H1 (cell line): ENCODE measurements at regions not wholly inside any gene's neighbourhood (a gene's known extent, or its start where the extent isn't known, plus 50 kb on each side); places are given as distances from the start of the nearest gene placed in this dataset.

Experiments used
- CTCF ChIA-PET: fragments of 300-600 bp; sonication (Branson Sonifier 250); formaldehyde crosslinking; loops from one replicate; lab custom pipeline; 2021; ENCODE audit not compliant: partially characterized antibody; lab: Charles Lee
- POLR2A ChIA-PET: fragments of 300-600 bp; sonication (Branson Sonifier 250); formaldehyde crosslinking; loops from one replicate; lab custom pipeline; 2021; ENCODE audit warnings: inconsistent platforms; ENCODE audit not compliant: partially characterized antibody; lab: Charles Lee
- DNase-seq, 2 experiments: peaks; one replicate each; pipeline versions ENCODE4 v3.0.0 to v3.0.0-alpha.2; 2010 to 2022; ENCODE audit warnings: low spot score in 2 of 2, low read depth in 1 of 2, mixed read lengths in 1 of 2
- FAIRE-seq: peaks from 2 replicates; lab custom pipeline; 2011; peaks lifted over from hg19 to GRCh38; lab: Jason Lieb, UNC
- H2AFZ ChIP-seq: 2 replicates; pipeline ENCODE4 v1.8.1; 2012; ENCODE audit warnings: low read length, inconsistent platforms
- H2AK5ac ChIP-seq: 2 replicates; pipeline ENCODE4 v1.6.1; 2013; ENCODE audit warnings: low read depth, low read length
- H2BK120ac ChIP-seq: replicated peaks from 2 replicates; pipeline ENCODE3; 2013; ENCODE audit warnings: low read depth, low read length, inconsistent platforms
- H2BK12ac ChIP-seq: 2 replicates; pipeline ENCODE4 v1.6.1; 2013; ENCODE audit warnings: low read depth, low read length
- H2BK15ac ChIP-seq: 2 replicates; pipeline ENCODE4 v1.6.1; 2013; ENCODE audit warnings: low read length
- H2BK20ac ChIP-seq: 2 replicates; pipeline ENCODE4 v1.6.1; 2013; ENCODE audit warnings: low read length
- H2BK5ac ChIP-seq: 2 replicates; pipeline ENCODE4 v1.6.1; 2013; ENCODE audit warnings: low read depth, low read length
- H3K14ac ChIP-seq: 2 replicates; pipeline ENCODE4 v1.6.1; 2013; ENCODE audit warnings: inconsistent platforms; ENCODE audit not compliant: insufficient read length
- H3K18ac ChIP-seq: 2 replicates; pipeline ENCODE4 v1.6.1; 2013; ENCODE audit warnings: low read length; ENCODE audit errors: extremely low read depth
- H3K23ac ChIP-seq: 2 replicates; pipeline ENCODE4 v1.6.1; 2013; ENCODE audit warnings: inconsistent platforms; ENCODE audit not compliant: insufficient read length
- H3K23me2 ChIP-seq: 2 replicates; pipeline ENCODE4 v1.6.1; 2013; ENCODE audit warnings: low read depth, low read length
- H3K27ac ChIP-seq: 2 replicates; pipeline ENCODE4 v1.6.1; 2011; ENCODE audit warnings: low read depth, low read length, inconsistent platforms
- H3K27me3 ChIP-seq, 4 experiments: replicated peaks in 1 of 4; 1 replicate in 1 of 4; 2 replicates in 3 of 4; pipeline versions ENCODE4 v1.6.1 to v1.8.1; 2011 to 2013; ENCODE audit warnings: low read length in 3 of 4, mild to moderate bottlenecking in 3 of 4, inconsistent platforms in 2 of 4, mixed read lengths in 2 of 4, moderate library complexity in 1 of 4; ENCODE audit not compliant: control insufficient read depth in 3 of 4, insufficient read depth in 3 of 4; ENCODE audit errors: extremely low read depth in 1 of 4
- H3K36me3 ChIP-seq, 4 experiments: 2 replicates each; pipeline versions ENCODE4 v1.6.1 to v1.8.1; 2011 to 2013; ENCODE audit warnings: mild to moderate bottlenecking in 4 of 4, low read length in 3 of 4, moderate library complexity in 2 of 4, control low read depth in 1 of 4, inconsistent platforms in 1 of 4; ENCODE audit not compliant: insufficient read depth in 4 of 4, control insufficient read depth in 2 of 4
- H3K4ac ChIP-seq: replicated peaks from 2 replicates; pipeline ENCODE3; 2013; ENCODE audit warnings: low read length, low read depth, mixed read lengths, inconsistent platforms; ENCODE audit not compliant: insufficient read length
- H3K4me1 ChIP-seq, 4 experiments: replicated peaks in 1 of 4; 1 replicate in 1 of 4; 2 replicates in 3 of 4; pipeline versions ENCODE4 v1.6.1 to v1.8.1; 2011 to 2013; ENCODE audit warnings: low read length in 3 of 4, inconsistent platforms in 2 of 4, mixed read lengths in 1 of 4; ENCODE audit not compliant: insufficient read depth in 4 of 4, control insufficient read depth in 3 of 4
- H3K4me2 ChIP-seq, 2 experiments: 2 replicates each; pipeline versions ENCODE4 v1.6.1 to v1.8.1; 2011 to 2013; ENCODE audit warnings: low read depth in 2 of 2, low read length in 2 of 2, control low read depth in 1 of 2, inconsistent platforms in 1 of 2, mild to moderate bottlenecking in 1 of 2; ENCODE audit not compliant: insufficient read depth in 1 of 2
- H3K4me3 ChIP-seq, 4 experiments: fragments of 200-600, 300-600 bp in 1 of 4; sonication (generic), shearing (Covaris generic), sonication (Bioruptor Twin) in 1 of 4; 2 replicates each; pipeline versions ENCODE4 v1.5.1 to v1.8.1; 2011 to 2016; ENCODE audit warnings: low read length in 4 of 4, low read depth in 3 of 4, control low read depth in 2 of 4, inconsistent platforms in 2 of 4, mild to moderate bottlenecking in 2 of 4, mixed read lengths in 1 of 4, moderate library complexity in 1 of 4; ENCODE audit not compliant: insufficient read depth in 2 of 4; ENCODE audit errors: extremely low read depth in 1 of 4
- H3K56ac ChIP-seq: replicated peaks from 2 replicates; pipeline ENCODE3; 2013; ENCODE audit warnings: low read depth, mild to moderate bottlenecking, mixed read lengths, low read length, inconsistent platforms; ENCODE audit not compliant: insufficient read length
- H3K79me1 ChIP-seq: 2 replicates; pipeline ENCODE4 v1.6.1; 2013; ENCODE audit warnings: low read depth, low read length, control low read depth
- H3K79me2 ChIP-seq, 2 experiments: 2 replicates each; pipeline versions ENCODE4 v1.6.1 to v1.8.1; 2012 to 2013; ENCODE audit warnings: low read length in 2 of 2, mild to moderate bottlenecking in 2 of 2, inconsistent platforms in 1 of 2; ENCODE audit not compliant: insufficient read depth in 2 of 2, control insufficient read depth in 1 of 2
- H3K9ac ChIP-seq, 4 experiments: replicated peaks in 1 of 4; 1 replicate in 1 of 4; 2 replicates in 3 of 4; pipeline versions ENCODE4 v1.6.1 to v1.8.1; 2011 to 2013; ENCODE audit warnings: low read depth in 3 of 4, low read length in 3 of 4, control low read depth in 2 of 4, mild to moderate bottlenecking in 2 of 4, moderate library complexity in 2 of 4, inconsistent platforms in 1 of 4; ENCODE audit errors: extremely low read depth in 1 of 4
- H3K9me3 ChIP-seq, 2 experiments: 2 replicates each; pipeline versions ENCODE4 v1.6.1 to v1.8.1; 2012 to 2013; ENCODE audit warnings: mild to moderate bottlenecking in 2 of 2, moderate library complexity in 2 of 2, control low read depth in 1 of 2, inconsistent platforms in 1 of 2, low read depth in 1 of 2, low read length in 1 of 2, mixed read lengths in 1 of 2; ENCODE audit not compliant: insufficient read depth in 2 of 2
- H4K20me1 ChIP-seq, 2 experiments: replicated peaks in 1 of 2; 2 replicates each; pipeline versions ENCODE3 to v1.8.1; 2011 to 2013; ENCODE audit warnings: inconsistent platforms in 2 of 2, low read length in 2 of 2, mild to moderate bottlenecking in 1 of 2; ENCODE audit not compliant: insufficient read depth in 2 of 2, control insufficient read depth in 1 of 2
- H4K5ac ChIP-seq: 2 replicates; pipeline ENCODE4 v1.6.1; 2013; ENCODE audit warnings: low read length, low read depth, mixed read lengths, inconsistent platforms; ENCODE audit not compliant: insufficient read length
- H4K8ac ChIP-seq: 2 replicates; pipeline ENCODE4 v1.8.0; 2013; ENCODE audit warnings: mild to moderate bottlenecking, moderate library complexity, low read length, inconsistent platforms; ENCODE audit not compliant: insufficient read depth; ENCODE audit errors: extremely low read depth
- H4K91ac ChIP-seq: replicated peaks from 2 replicates; pipeline ENCODE3; 2013; ENCODE audit warnings: low read length, mixed read lengths, inconsistent platforms; ENCODE audit not compliant: insufficient read length
- EP300 ChIP-seq, 2 experiments: IDR thresholded peaks; 1 replicate in 1 of 2; 2 replicates in 1 of 2; pipeline ENCODE4 v1.6.1; 2011 to 2012; ENCODE audit warnings: low read depth in 2 of 2, low read length in 2 of 2, mild to moderate bottlenecking in 2 of 2, borderline replicate concordance in 1 of 2, inconsistent platforms in 1 of 2, moderate library complexity in 1 of 2
- HDAC6 ChIP-seq: IDR thresholded peaks from one replicate; pipeline ENCODE4 v1.7.1; 2012; ENCODE audit warnings: low read depth, mild to moderate bottlenecking, inconsistent platforms, low read length, moderate library complexity
- KDM4A ChIP-seq: IDR thresholded peaks from one replicate; pipeline ENCODE4 v1.7.1; 2012; ENCODE audit warnings: low read depth, mild to moderate bottlenecking, moderate library complexity, low read length, inconsistent platforms; ENCODE audit not compliant: severe bottlenecking
- WGBS, 2 experiments: shearing (Covaris generic) in 1 of 2; methylation state at CpG; one replicate each; pipeline versions ENCODE4 v1.1.6 to v1.1.7; 2013 to 2015; ENCODE audit warnings: low lambda C conversion rate in 2 of 2, mixed read lengths in 2 of 2, inconsistent platforms in 1 of 2, low coverage in 1 of 2, missing lambda C conversion rate in 1 of 2; ENCODE audit not compliant: insufficient replicate concordance in 2 of 2, insufficient coverage in 1 of 2, insufficient read length in 1 of 2; ENCODE audit errors: extremely low coverage in 1 of 2, missing lambda C conversion rate in 1 of 2; 5-methylcytosine and 5-hydroxymethylcytosine counted together

DNA sequence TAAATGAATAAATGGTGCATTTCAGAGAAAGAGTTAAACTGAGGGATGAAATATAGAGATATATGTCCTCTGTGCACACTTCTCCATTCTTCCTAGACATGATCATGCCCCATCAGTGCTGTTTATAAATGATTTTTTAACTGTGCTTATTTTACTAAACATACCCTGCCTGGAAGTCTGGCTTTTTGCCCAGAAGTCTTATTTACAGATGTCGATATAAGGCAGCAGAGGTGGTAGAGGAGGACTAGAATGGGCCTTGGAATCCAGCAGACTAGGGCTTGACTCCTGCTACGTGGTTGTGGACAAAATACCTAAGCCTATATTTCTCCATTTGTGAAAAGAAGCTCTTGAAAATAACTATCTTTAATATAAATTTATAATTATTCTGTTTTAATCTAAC is 355.5 kb downstream of the RAD51AP2 start (continued):
- no peak for TF ChIP-seq KDM4A

DNA sequence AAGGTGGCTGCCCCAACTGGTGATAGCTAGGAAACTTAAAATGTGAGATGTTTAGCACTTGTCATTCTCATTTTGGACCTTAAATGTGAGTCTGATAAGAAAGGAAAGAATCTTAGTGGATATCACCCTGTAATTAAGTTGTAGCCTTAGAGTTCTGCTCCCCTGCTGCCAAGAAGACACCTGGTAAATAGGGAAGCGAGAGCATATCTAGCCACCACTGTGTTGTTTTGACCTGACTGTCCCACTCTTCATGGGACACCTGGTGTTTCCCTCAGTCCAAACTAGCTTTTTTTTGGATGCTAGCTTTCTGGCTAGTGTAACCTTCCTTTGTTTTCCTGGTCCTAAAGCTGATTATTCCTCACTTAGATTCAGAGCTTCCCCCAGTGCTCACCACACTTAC is 357.6 kb downstream of the RAD51AP2 start:
- Histone ChIP-seq H3K36me3 (no peaks in the 10 kb centered on the region), H3K4me1 (no peaks in the 10 kb centered on the region), H3K18ac (no peak overlapping the region), H2AK5ac (no peak overlapping the region), H3K23me2 (no peaks in the 10 kb centered on the region), H3K14ac (no peak overlapping the region), H3K23ac (no peak overlapping the region), H2BK20ac (no peak overlapping the region), H3K56ac (no peak overlapping the region), H3K4ac (no peak overlapping the region), H4K91ac (no peak overlapping the region), H3K4me2 (no peak overlapping the region), H3K79me1 (no peaks in the 10 kb centered on the region), H3K27me3 (no peaks in the 10 kb centered on the region), H4K8ac (no peak overlapping the region), H3K79me2 (no peaks in the 10 kb centered on the region), H3K4me3 (no peak overlapping the region), H2BK12ac (no peak overlapping the region), H2AFZ (no peak overlapping the region), H2BK5ac (no peak overlapping the region), H4K20me1 (no peaks in the 10 kb centered on the region), H2BK120ac (no peak overlapping the region), H3K27ac (no peak overlapping the region), H2BK15ac (no peak overlapping the region), H3K9me3 (no peaks in the 10 kb centered on the region), H4K5ac (no peak overlapping the region), H3K9ac (no peak overlapping the region)
- POLR2A ChIA-PET, result no interaction called here
- no peak for TF ChIP-seq EP300 (IDR thresholded peaks at IDR 0.05; ENCODE audit: borderline replicate concordance in 1 of 2, low read depth in 2 of 2, low read length in 2 of 2)
- TF ChIP-seq HDAC6, result no peak
- FAIRE-seq, result no peak
- 100% methylated on average over 1 of the region's 1 CpG; no CpG with 5 or more reads in 1 of the 2 experiments for WGBS, 2 experiments
- DNase-seq, result no peak
- CTCF ChIA-PET, result interaction anchor here (1.4 to 4.0 kb wide), 4 partner anchors 10 to 387 kb away, joined by 4 to 28 read pairs (median 8); no protein-coding TSS in a partner anchor
